ENCODE measurements at regions not wholly inside any gene's neighbourhood (a gene's known extent, or its start where the extent isn't known, plus 50 kb on each side); places are given as distances from the start of the nearest gene placed in this dataset.

GRCh38 chr16:87223656-87224248 lies 93.4 kb downstream of the C16orf95 start:
- TF ChIP-seq EZH2 (IDR thresholded peaks at IDR 0.05; ENCODE audit: insufficient read depth, poor library complexity, severe bottlenecking), result no peak
- no peak for TF ChIP-seq EZH2phosphoT487 (IDR thresholded peaks at IDR 0.05; ENCODE audit: insufficient read depth, low read depth)

All from GM23248 (cell line).